Activated naive CD8-positive, alpha-beta T cell treated with anti-CD3 and anti-CD28 coated beads, Interleukin-2, amount 10 ng/mL, durations not matched to agents 7 days and 5 days (primary cell): ENCODE measurements at regions not wholly inside any gene's neighbourhood (a gene's known extent, or its start where the extent isn't known, plus 50 kb on each side); places are given as distances from the start of the nearest gene placed in this dataset.

Experiments used
- ATAC-seq: fragments of 150-1000 bp; cut with Tn5 transposase; one replicate; pipeline ENCODE4 v1.10.0; 2021; ENCODE audit warnings: low read depth, moderate library complexity
- POLR2A ChIA-PET: fragments of 350-600 bp; sonication (Branson Sonifier 250); formaldehyde crosslinking; loops from one replicate; lab custom pipeline; 2021; ENCODE audit warnings: antibody characterized with exemption; lab: Charles Lee
- DNase-seq: peaks from one replicate; pipeline ENCODE4 v3.0.0; 2021
- H3K27ac Mint-ChIP-seq: one replicate; pipeline ENCODE4 v1.8.0; 2022; ENCODE audit warnings: mild to moderate bottlenecking, mixed read lengths
- H3K27me3 Mint-ChIP-seq: one replicate; pipeline ENCODE4 v1.8.0; 2022; ENCODE audit warnings: mild to moderate bottlenecking, moderate library complexity, mixed read lengths
- H3K36me3 Mint-ChIP-seq: one replicate; pipeline ENCODE4 v1.8.0; 2021; ENCODE audit warnings: mild to moderate bottlenecking, mixed read lengths
- H3K4me1 Mint-ChIP-seq: one replicate; pipeline ENCODE4 v1.8.0; 2021; ENCODE audit warnings: mixed read lengths
- H3K4me3 Mint-ChIP-seq: one replicate; pipeline ENCODE4 v1.8.0; 2022; ENCODE audit warnings: mild to moderate bottlenecking, moderate library complexity, mixed read lengths
- H3K9me3 Mint-ChIP-seq: one replicate; pipeline ENCODE4 v1.8.0; 2021; ENCODE audit warnings: mixed read lengths

DNA sequence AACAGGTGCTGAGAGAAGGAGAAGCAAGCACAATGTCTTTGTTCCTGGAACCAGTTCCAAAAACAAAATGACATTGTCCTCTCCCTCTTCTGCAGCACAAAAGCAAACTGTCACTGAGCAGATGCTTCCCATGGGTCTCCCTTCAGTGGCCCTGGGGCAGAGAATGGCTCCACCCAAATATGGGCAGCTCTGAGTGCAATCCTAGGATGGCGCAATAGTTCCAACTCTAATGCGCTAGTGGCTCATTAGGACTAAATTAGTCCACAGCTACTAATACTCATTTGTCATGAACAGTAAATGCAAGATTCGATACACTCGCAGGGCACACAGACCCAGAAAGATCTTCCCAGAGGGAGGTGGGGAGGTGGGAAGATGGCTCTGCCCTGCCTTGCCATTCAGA is 205.2 kb upstream of the CHAC2 start:
- ATAC-seq = no peak
- H3K27ac Mint-ChIP-seq = no peak overlapping the region
- peaks cover 3% of the 10 kb centered on the region for H3K27me3 Mint-ChIP-seq
- POLR2A ChIA-PET = no interaction called here
- H3K36me3 Mint-ChIP-seq = no peaks in the 10 kb centered on the region
- no peak for DNase-seq
- no peaks in the 10 kb centered on the region for H3K4me1 Mint-ChIP-seq
- no peaks in the 10 kb centered on the region for H3K9me3 Mint-ChIP-seq
- H3K4me3 Mint-ChIP-seq = no peak overlapping the region

DNA sequence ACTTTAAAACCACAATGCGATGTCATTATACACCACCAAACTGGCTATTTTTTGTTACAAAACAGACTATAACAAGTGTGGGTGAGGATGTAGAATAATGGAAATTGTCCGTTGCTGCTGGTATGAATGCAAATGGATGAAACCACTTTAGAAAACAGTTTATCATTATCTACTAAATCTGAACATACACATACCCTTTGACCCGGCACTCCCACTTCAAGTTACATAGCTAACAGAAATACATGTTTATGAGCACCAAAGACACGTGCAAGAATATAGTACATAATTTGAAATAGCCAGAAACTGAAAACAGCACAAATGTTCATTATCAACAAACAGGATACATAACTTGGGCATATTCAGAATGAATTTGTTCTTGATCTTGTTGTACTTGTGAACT is 206.4 kb upstream of the CHAC2 start:
- Mint-ChIP-seq H3K36me3 (no peaks in the 10 kb centered on the region), H3K4me1 (no peaks in the 10 kb centered on the region), H3K27me3 (no peaks in the 10 kb centered on the region), H3K9me3 (peaks cover 2% of the 10 kb centered on the region), H3K4me3 (no peak overlapping the region), H3K27ac (no peak overlapping the region)
- POLR2A ChIA-PET = no interaction called here
- ATAC-seq (no peak), DNase-seq (no peak)

GRCh38 chr2:53559302-53559966 is 208.2 kb upstream of the CHAC2 start:
- ATAC-seq (no peak), DNase-seq (no peak)
- Mint-ChIP-seq H3K9me3 (peaks cover 2% of the 10 kb centered on the region), H3K36me3 (no peaks in the 10 kb centered on the region), H3K27me3 (no peaks in the 10 kb centered on the region), H3K27ac (no peak overlapping the region), H3K4me3 (no peak overlapping the region), H3K4me1 (no peaks in the 10 kb centered on the region)
- POLR2A ChIA-PET = no interaction called here

- no peak overlapping the region for H3K27ac Mint-ChIP-seq
- no peaks in the 10 kb centered on the region for H3K36me3 Mint-ChIP-seq
- no peaks in the 10 kb centered on the region for H3K27me3 Mint-ChIP-seq
- no peaks in the 10 kb centered on the region for H3K4me1 Mint-ChIP-seq
- DNase-seq (no peak), ATAC-seq (no peak)
- H3K4me3 Mint-ChIP-seq = no peak overlapping the region
- peaks cover 2% of the 10 kb centered on the region for H3K9me3 Mint-ChIP-seq
- POLR2A ChIA-PET = no interaction called here
Measured at GRCh38 chr2:53558867-53559266, 208.7 kb upstream of the CHAC2 start.

DNA sequence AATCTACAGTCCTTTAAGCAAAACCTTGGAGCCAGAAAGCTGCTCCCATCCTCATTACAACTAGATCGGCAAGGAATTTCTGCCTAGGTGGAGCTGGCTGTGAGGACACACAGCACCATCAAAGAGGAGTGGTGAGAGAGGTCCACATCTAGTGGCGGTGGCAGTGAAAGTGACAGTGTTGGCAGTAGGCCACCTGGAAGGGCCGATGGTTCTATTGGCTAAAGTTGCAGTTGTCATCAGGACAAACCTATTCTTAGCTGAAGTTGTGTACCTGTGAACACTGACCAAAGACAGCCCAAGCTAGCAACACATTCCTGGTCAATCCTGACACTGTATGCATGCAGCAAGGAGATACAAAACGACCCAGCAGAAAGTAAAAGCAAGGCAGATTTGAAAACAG is 218.1 kb upstream of the CHAC2 start:
- DNase-seq = no peak
- peaks cover 6% of the 10 kb centered on the region for H3K9me3 Mint-ChIP-seq
- no peak overlapping the region for H3K4me3 Mint-ChIP-seq
- H3K27me3 Mint-ChIP-seq = no peaks in the 10 kb centered on the region
- no peaks in the 10 kb centered on the region for H3K36me3 Mint-ChIP-seq
- H3K27ac Mint-ChIP-seq = no peak overlapping the region
- H3K4me1 Mint-ChIP-seq = no peaks in the 10 kb centered on the region
- POLR2A ChIA-PET = no interaction called here
- no peak for ATAC-seq

DNA sequence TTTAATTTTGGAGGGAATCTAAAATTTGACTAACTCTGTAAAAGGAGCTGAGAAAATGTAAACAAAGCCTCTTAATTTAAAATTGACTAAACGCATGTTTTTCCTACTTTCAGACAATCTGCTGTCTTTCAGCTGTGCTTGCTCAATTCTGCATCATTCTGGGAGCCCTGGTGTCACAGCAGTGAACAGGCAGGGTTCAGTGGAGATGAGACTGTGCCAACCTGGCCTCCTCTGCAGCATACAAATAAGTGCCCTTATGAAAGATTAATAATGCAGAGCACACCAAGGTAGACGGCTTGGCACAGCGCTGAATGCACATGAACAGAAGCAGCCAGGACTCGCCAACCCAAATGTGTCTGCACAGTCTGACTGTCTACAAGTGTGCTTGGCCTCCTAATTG is 222.0 kb upstream of the CHAC2 start:
- no peak for ATAC-seq
- DNase-seq = no peak
- Mint-ChIP-seq H3K9me3 (no peaks in the 10 kb centered on the region), H3K4me3 (no peak overlapping the region), H3K4me1 (no peaks in the 10 kb centered on the region), H3K36me3 (no peaks in the 10 kb centered on the region), H3K27ac (no peak overlapping the region), H3K27me3 (peaks cover 1% of the 10 kb centered on the region)
- POLR2A ChIA-PET = no interaction called here

GRCh38 chr2:53544871-53545558 is 222.6 kb upstream of the CHAC2 start:
- Mint-ChIP-seq H3K9me3 (peaks cover 2% of the 10 kb centered on the region), H3K27me3 (peaks cover 1% of the 10 kb centered on the region), H3K4me1 (no peaks in the 10 kb centered on the region), H3K4me3 (no peak overlapping the region), H3K27ac (no peak overlapping the region), H3K36me3 (no peaks in the 10 kb centered on the region)
- DNase-seq = no peak
- no peak for ATAC-seq
- POLR2A ChIA-PET = no interaction called here

GRCh38 chr2:53543083-53543482 is 224.5 kb upstream of the CHAC2 start:
- Mint-ChIP-seq H3K9me3 (peaks cover 2% of the 10 kb centered on the region), H3K27ac (no peak overlapping the region), H3K36me3 (no peaks in the 10 kb centered on the region), H3K4me3 (no peak overlapping the region), H3K27me3 (peaks cover 1% of the 10 kb centered on the region), H3K4me1 (no peaks in the 10 kb centered on the region)
- DNase-seq (no peak), ATAC-seq (no peak)
- POLR2A ChIA-PET = no interaction called here

DNA sequence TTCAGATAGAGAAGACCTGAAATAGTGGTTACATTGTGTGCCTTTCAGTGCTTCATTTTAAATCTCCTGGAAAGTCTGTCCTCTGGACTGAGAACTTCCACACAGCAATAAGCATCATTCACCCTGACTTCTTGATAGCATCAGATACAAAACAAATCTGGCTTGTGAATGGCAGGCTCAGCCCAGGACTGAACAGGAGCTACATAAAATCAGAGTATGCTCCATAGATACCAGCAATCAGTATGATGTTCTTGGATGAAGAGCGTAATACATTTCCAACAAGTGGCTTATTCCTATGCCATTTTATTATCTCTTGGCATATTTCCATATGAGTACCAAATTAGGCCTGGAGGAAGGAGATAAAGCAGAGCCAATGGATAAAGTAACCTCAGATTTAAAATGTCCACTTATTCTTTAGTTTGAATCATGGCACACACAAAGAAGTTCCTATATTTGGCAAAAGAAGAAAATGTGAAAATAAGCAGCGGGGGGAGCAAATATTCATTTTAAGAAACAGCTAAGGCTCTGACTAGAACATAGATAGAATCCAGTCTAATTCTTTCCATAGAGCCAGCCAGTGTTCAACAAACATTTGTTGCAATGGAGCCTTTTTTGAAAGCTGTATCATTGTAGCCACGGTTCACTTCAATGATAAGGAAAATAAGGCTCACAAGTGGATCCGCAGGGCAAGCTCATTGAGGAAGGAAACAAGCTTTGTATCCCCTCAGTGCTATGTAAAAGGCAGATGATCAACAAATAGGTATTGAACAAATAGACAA is 230.8 kb upstream of the CHAC2 start:
- POLR2A ChIA-PET = no interaction called here
- no peaks in the 10 kb centered on the region for H3K27me3 Mint-ChIP-seq
- ATAC-seq = no peak

DNA sequence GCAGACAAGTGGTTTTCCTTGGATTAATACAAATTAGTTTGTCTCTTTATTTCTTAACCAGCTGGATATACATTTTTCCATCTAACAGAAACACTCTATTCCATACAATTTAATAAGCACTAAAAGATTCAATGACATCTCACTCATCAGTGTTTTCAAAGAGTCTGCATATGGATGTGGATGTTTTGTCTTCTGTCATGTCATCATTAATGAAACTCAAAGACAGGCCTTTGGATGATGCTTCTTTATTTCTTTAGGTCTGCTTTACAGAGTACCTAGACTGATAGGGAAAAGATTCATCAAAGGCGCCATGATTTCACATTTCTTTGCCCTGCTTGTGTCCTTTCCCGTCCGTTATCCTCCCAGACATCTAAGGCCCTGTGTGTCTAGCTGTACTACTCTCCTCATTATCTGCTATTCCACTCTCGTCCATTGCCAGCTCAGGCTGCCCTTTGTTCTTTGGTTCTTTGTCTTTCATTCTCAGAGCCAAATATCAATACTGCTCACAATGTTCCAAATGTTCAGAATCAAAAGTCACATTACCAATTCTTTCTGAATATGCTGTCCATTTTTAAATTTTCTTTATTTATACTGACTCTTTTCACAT is 232.3 kb upstream of the CHAC2 start:
- no peak for DNase-seq
- POLR2A ChIA-PET = no interaction called here
- no peak for ATAC-seq
- no peaks in the 10 kb centered on the region for H3K4me1 Mint-ChIP-seq
- no peaks in the 10 kb centered on the region for H3K36me3 Mint-ChIP-seq
- H3K27ac Mint-ChIP-seq = no peak overlapping the region
- H3K9me3 Mint-ChIP-seq = peaks cover 5% of the 10 kb centered on the region
- no peak overlapping the region for H3K4me3 Mint-ChIP-seq
- H3K27me3 Mint-ChIP-seq = no peaks in the 10 kb centered on the region

More for the DNA sequence above, 230.8 kb upstream of the CHAC2 start:
- no peak overlapping the region for H3K27ac Mint-ChIP-seq
- H3K4me1 Mint-ChIP-seq = no peaks in the 10 kb centered on the region
- H3K36me3 Mint-ChIP-seq = no peaks in the 10 kb centered on the region
- H3K4me3 Mint-ChIP-seq = no peak overlapping the region
- peaks cover 4% of the 10 kb centered on the region for H3K9me3 Mint-ChIP-seq
- DNase-seq = no peak

DNA sequence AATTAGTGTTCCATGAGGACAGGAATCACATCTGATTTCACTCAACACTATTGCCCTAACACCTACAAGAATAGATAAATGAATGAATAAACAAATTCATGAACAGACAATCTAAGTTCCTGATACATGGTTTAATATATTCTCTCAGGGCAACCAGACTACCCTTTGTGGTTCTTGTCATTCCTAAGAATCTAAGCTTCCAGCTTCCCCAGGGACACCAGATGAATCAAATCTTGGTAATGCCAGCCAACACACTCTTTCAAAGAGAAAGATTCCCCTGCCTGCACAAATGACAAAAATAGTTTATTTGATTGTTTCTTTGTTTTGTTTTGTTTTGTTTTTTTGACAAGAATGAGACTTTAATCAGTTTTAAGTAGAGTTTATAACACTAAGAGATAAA is 237.5 kb upstream of the CHAC2 start:
- H3K9me3 Mint-ChIP-seq = peaks cover 4% of the 10 kb centered on the region
- no peaks in the 10 kb centered on the region for H3K36me3 Mint-ChIP-seq
- no peak overlapping the region for H3K4me3 Mint-ChIP-seq
- no peak for DNase-seq
- no peak overlapping the region for H3K27ac Mint-ChIP-seq
- no peaks in the 10 kb centered on the region for H3K27me3 Mint-ChIP-seq
- H3K4me1 Mint-ChIP-seq = no peaks in the 10 kb centered on the region
- POLR2A ChIA-PET = no interaction called here
- ATAC-seq = no peak

- no peaks in the 10 kb centered on the region for H3K4me1 Mint-ChIP-seq
- POLR2A ChIA-PET = no interaction called here
- no peak for ATAC-seq
Measured at GRCh38 chr2:53527056-53527455, 240.5 kb upstream of the CHAC2 start.

DNA sequence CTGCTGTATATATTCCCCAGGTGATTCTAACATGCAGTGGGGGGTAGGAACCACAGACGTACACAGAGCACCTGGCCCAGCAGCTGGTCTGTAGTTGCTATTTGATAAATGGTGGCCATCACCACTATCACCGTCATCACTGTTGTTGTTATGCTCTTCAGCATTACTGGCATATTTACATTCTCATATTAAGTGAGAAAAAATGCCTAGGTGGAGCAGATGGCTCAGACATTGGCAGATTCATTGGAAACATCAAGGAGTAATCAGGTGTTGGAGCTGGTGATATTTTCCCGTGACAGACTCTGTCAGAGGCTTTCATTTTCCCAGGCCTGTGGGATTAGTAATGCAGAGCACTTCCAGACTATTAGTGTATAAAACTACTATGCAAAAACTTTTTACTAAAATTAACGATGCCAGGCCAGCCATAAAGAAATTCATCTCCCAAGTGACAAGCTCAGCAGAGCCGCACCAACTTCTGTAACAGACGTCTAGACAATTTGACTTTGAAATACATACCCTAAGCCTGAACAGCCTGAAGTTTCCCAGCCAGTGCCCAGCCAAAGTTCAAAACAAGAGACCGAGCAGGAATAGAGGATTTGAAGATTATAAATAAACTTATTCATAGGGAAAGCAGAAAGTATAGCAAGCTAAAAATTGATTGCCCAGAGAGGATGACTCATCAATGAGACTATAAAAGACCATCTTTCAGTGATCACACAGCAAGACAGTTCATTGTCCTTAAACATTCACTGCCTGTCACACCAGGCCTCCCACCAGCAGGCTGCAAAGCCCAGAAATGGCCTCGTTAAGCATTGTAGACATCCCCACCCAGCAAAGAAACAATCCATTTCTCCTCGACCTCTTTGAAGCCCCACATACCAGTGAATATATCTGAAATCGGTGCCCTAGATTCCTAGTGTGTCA is 247.4 kb upstream of the CHAC2 start:
- H3K27ac Mint-ChIP-seq = no peak overlapping the region
- H3K4me1 Mint-ChIP-seq = no peaks in the 10 kb centered on the region
- no peaks in the 10 kb centered on the region for H3K9me3 Mint-ChIP-seq
- H3K4me3 Mint-ChIP-seq = no peak overlapping the region
- DNase-seq = no peak
- POLR2A ChIA-PET = no interaction called here
- no peak for ATAC-seq
- H3K27me3 Mint-ChIP-seq = no peaks in the 10 kb centered on the region
- H3K36me3 Mint-ChIP-seq = no peaks in the 10 kb centered on the region

More at GRCh38 chr2:53527056-53527455, 240.5 kb upstream of the CHAC2 start:
- Mint-ChIP-seq H3K27ac (no peak overlapping the region), H3K27me3 (no peaks in the 10 kb centered on the region), H3K9me3 (peaks cover 1% of the 10 kb centered on the region), H3K36me3 (no peaks in the 10 kb centered on the region), H3K4me3 (no peak overlapping the region)
- DNase-seq = no peak
